ENCODE measurements at regions not wholly inside any gene's neighbourhood (a gene's known extent, or its start where the extent isn't known, plus 50 kb on each side); places are given as distances from the start of the nearest gene placed in this dataset.

GRCh38 chr11:69395287-69395686 lies 86.2 kb upstream of the LINC01488 start:
- no peak for DNase-seq
- H3K27ac ChIP-seq (ENCODE audit: low read depth, low read length) = no peak overlapping the region
- no peaks in the 10 kb centered on the region for H3K27me3 Mint-ChIP-seq (ENCODE audit: insufficient read depth)
- no peak overlapping the region for H3K9ac ChIP-seq (ENCODE audit: extremely low read depth, low read length, poor library complexity, severe bottlenecking)
- no peaks in the 10 kb centered on the region for H3K9me3 ChIP-seq (ENCODE audit: control insufficient read depth, low read length)
- TF ChIP-seq, protein P1, sequence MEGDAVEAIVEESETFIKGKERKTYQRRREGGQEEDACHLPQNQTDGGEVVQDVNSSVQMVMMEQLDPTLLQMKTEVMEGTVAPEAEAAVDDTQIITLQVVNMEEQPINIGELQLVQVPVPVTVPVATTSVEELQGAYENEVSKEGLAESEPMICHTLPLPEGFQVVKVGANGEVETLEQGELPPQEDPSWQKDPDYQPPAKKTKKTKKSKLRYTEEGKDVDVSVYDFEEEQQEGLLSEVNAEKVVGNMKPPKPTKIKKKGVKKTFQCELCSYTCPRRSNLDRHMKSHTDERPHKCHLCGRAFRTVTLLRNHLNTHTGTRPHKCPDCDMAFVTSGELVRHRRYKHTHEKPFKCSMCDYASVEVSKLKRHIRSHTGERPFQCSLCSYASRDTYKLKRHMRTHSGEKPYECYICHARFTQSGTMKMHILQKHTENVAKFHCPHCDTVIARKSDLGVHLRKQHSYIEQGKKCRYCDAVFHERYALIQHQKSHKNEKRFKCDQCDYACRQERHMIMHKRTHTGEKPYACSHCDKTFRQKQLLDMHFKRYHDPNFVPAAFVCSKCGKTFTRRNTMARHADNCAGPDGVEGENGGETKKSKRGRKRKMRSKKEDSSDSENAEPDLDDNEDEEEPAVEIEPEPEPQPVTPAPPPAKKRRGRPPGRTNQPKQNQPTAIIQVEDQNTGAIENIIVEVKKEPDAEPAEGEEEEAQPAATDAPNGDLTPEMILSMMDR (conservative IDR thresholded peaks at IDR 0.05) = no peak
- no peak overlapping the region for H3K27ac Mint-ChIP-seq
- no peaks in the 10 kb centered on the region for H3K36me3 Mint-ChIP-seq (ENCODE audit: low read depth)
- no peak overlapping the region for H3K4me3 Mint-ChIP-seq
- no peaks in the 10 kb centered on the region for H3K36me3 ChIP-seq (ENCODE audit: control insufficient read depth, insufficient read depth, low read length)
- H3K27me3 ChIP-seq (ENCODE audit: control insufficient read depth, insufficient read depth, low read length, poor library complexity, severe bottlenecking) = no peaks in the 10 kb centered on the region
- H3K4me3 ChIP-seq (ENCODE audit: low read length) = no peak overlapping the region
- no peaks in the 10 kb centered on the region for H3K4me1 ChIP-seq (ENCODE audit: control insufficient read depth, insufficient read depth, low read length)
- 94 to 98% methylated on average over 6 to 8 of the region's 8 CpGs for WGBS, 2 experiments (ENCODE audit: insufficient coverage in 1 of 2, insufficient read length in 1 of 2)
- H3K9me3 Mint-ChIP-seq = peaks cover 9% of the 10 kb centered on the region
- H3K4me1 Mint-ChIP-seq = no peaks in the 10 kb centered on the region

DNA sequence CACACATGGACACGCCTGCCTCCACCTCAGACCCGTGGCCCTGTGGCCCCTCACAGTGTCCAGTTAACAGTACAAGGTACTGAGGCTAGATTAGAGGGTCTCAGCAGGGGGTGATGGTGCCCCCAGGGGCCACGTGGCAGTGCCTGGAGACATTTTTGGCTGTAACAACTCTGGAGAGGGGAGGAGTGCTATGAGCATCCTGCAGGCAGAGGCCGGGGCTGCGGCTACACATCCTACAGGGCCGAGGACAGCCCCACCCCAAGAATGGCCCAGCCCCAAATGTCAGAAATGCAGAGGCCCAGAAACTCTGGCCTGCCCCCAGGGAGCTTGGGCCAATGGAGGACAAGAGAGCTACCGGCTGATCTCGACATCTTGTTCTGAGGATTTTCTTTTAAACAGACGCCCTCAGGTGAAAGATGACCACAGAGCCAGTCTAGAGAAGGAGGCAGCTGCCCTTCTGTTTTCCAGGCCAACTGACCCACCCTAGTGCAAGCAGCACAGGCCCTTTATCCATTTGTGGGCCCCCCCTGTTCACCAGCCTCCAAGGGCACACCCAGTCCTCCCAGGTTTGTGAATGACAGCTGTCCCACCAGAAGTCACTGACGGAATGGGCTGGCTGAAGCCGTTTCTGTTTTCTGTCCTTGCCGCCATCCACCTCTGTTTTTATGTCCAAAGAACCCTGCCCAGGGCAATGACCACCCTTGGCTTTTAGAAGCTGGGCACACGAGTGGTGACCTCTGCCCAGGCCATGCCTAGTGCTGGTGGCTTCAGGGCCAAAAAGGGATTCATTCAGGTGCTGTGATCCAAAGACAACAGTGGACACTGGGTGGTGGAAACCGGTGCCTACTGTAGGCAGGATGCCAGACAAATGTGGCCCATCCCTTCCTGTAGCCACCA lies 85.2 kb upstream of the LINC01488 start:
- WGBS, 2 experiments (ENCODE audit: insufficient coverage in 1 of 2, insufficient read length in 1 of 2) = 90 to 91% methylated on average over 11 to 14 of the region's 14 CpGs
- no peaks in the 10 kb centered on the region for H3K36me3 Mint-ChIP-seq (ENCODE audit: low read depth)

DNA sequence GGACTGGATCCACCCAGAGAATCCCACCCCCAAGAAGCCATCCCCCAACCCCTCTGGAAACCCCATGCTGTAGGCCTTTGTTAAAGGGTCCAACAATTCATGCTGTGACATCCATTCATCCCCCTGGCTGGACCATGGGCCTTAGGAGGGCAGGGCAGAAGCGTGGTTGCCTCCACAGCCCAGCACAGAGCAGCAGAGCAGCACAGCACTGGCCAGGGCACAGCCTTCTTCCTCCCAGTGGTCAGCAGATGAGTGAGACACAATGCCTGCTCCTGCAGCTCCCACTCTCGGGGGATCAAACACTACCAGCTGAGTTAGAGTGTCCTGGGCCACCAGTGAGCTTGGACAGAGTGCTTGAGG lies 84.5 kb upstream of the LINC01488 start:
- TF ChIP-seq, protein P1 (conservative IDR thresholded peaks at IDR 0.05) = no peak
- H3K27ac Mint-ChIP-seq = no peak overlapping the region
- no peak overlapping the region for H3K4me3 Mint-ChIP-seq
- Histone ChIP-seq H3K27me3 (ENCODE audit: control insufficient read depth, insufficient read depth, low read length, poor library complexity, severe bottlenecking) (no peaks in the 10 kb centered on the region), H3K9me3 (ENCODE audit: control insufficient read depth, low read length) (no peaks in the 10 kb centered on the region), H3K4me1 (ENCODE audit: control insufficient read depth, insufficient read depth, low read length) (no peaks in the 10 kb centered on the region), H3K9ac (ENCODE audit: extremely low read depth, low read length, poor library complexity, severe bottlenecking) (no peak overlapping the region), H3K4me3 (ENCODE audit: low read length) (no peak overlapping the region), H3K36me3 (ENCODE audit: control insufficient read depth, insufficient read depth, low read length) (no peaks in the 10 kb centered on the region), H3K27ac (ENCODE audit: low read depth, low read length) (no peak overlapping the region)
- no peaks in the 10 kb centered on the region for H3K27me3 Mint-ChIP-seq (ENCODE audit: insufficient read depth)
- no peaks in the 10 kb centered on the region for H3K36me3 Mint-ChIP-seq (ENCODE audit: low read depth)
- peaks cover 9% of the 10 kb centered on the region for H3K9me3 Mint-ChIP-seq
- peaks cover 6% of the 10 kb centered on the region for H3K4me1 Mint-ChIP-seq
- no peak for DNase-seq
- 83 to 93% methylated on average over 2 of the region's 2 CpGs for WGBS, 2 experiments (ENCODE audit: insufficient coverage in 1 of 2, insufficient read length in 1 of 2)

More for the DNA sequence above, 85.2 kb upstream of the LINC01488 start:
- TF ChIP-seq, protein P1 (conservative IDR thresholded peaks at IDR 0.05) = no peak
- no peak overlapping the region for H3K9ac ChIP-seq (ENCODE audit: extremely low read depth, low read length, poor library complexity, severe bottlenecking)
- no peak for DNase-seq
- Mint-ChIP-seq H3K4me1 (peaks cover under 1% of the 10 kb centered on the region), H3K9me3 (peaks cover 9% of the 10 kb centered on the region), H3K27me3 (ENCODE audit: insufficient read depth) (no peaks in the 10 kb centered on the region), H3K27ac (no peak overlapping the region), H3K4me3 (no peak overlapping the region)
- H3K4me3 ChIP-seq (ENCODE audit: low read length) = no peak overlapping the region
- no peaks in the 10 kb centered on the region for H3K4me1 ChIP-seq (ENCODE audit: control insufficient read depth, insufficient read depth, low read length)
- no peak overlapping the region for H3K27ac ChIP-seq (ENCODE audit: low read depth, low read length)
- H3K27me3 ChIP-seq (ENCODE audit: control insufficient read depth, insufficient read depth, low read length, poor library complexity, severe bottlenecking) = no peaks in the 10 kb centered on the region
- H3K9me3 ChIP-seq (ENCODE audit: control insufficient read depth, low read length) = no peaks in the 10 kb centered on the region
- no peaks in the 10 kb centered on the region for H3K36me3 ChIP-seq (ENCODE audit: control insufficient read depth, insufficient read depth, low read length)

All from endodermal cell (in vitro differentiated cells).